ENCODE measurements at regions not wholly inside any gene's neighbourhood (a gene's known extent, or its start where the extent isn't known, plus 50 kb on each side); places are given as distances from the start of the nearest gene placed in this dataset.

GRCh38 chr13:78087966-78088678 is 169.5 kb upstream of the EDNRB start:
- DNase-seq (ENCODE audit: low read depth): no peak
- no peak overlapping the region for H3K4me3 ChIP-seq (ENCODE audit: low read length)
- TF ChIP-seq, protein P1, sequence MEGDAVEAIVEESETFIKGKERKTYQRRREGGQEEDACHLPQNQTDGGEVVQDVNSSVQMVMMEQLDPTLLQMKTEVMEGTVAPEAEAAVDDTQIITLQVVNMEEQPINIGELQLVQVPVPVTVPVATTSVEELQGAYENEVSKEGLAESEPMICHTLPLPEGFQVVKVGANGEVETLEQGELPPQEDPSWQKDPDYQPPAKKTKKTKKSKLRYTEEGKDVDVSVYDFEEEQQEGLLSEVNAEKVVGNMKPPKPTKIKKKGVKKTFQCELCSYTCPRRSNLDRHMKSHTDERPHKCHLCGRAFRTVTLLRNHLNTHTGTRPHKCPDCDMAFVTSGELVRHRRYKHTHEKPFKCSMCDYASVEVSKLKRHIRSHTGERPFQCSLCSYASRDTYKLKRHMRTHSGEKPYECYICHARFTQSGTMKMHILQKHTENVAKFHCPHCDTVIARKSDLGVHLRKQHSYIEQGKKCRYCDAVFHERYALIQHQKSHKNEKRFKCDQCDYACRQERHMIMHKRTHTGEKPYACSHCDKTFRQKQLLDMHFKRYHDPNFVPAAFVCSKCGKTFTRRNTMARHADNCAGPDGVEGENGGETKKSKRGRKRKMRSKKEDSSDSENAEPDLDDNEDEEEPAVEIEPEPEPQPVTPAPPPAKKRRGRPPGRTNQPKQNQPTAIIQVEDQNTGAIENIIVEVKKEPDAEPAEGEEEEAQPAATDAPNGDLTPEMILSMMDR (IDR thresholded peaks at IDR 0.05; ENCODE audit: insufficient read depth, low read depth, low read length, missing control alignments): no peak

- TF ChIP-seq, protein P1 (IDR thresholded peaks at IDR 0.05; ENCODE audit: insufficient read depth, low read depth, low read length, missing control alignments): no peak
- H3K4me3 ChIP-seq (ENCODE audit: low read length): no peak overlapping the region
- DNase-seq (ENCODE audit: low read depth): no peak
Measured at GRCh38 chr13:78085434-78086225, 167.0 kb upstream of the EDNRB start.

DNA sequence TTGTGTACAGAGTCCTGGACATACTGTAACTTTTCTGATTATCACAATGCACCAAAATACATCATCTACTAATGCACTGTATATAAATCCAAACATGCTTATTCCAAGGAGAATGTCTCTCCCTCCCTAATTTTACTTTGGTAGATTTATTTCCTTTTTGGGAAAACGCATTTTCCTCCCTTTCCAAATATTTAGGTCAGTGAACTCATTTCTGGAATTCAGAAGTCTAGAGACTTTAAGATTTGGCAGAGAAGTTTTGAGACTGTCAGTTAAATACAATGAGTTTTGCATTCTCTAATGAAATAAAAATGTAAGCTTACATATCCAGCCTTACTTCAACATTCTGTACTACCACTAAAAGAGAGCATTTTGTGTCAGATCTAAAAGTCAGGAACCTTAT is 165.8 kb upstream of the EDNRB start:
- H3K4me3 ChIP-seq (ENCODE audit: low read length): no peak overlapping the region
- no peak for DNase-seq (ENCODE audit: low read depth)
- TF ChIP-seq, protein P1 (IDR thresholded peaks at IDR 0.05; ENCODE audit: insufficient read depth, low read depth, low read length, missing control alignments): no peak

DNA sequence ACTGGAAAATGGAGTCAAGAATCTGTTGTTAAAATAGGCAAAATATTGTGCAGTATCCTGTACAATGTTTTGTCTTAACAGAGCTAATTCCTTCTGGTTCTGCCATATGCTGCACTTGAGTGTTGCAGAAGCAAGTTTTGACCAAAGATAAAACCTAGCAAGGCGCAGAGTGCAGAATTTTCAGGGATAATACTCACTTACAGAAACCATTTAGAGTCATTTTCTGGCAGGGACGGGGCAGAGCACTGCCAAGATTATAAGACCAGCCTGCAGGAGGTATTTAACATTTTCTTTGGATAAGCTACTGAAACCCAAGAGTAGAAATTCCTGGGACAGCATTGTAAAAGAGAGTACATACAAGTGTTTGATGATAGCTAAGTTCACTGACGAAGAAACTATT is 159.5 kb upstream of the EDNRB start:
- H3K4me3 ChIP-seq (ENCODE audit: low read length): no peak overlapping the region
- DNase-seq (ENCODE audit: low read depth): no peak
- TF ChIP-seq, protein P1 (IDR thresholded peaks at IDR 0.05; ENCODE audit: insufficient read depth, low read depth, low read length, missing control alignments): no peak

GRCh38 chr13:78067290-78067689 is 148.7 kb upstream of the EDNRB start:
- DNase-seq (ENCODE audit: low read depth): no peak
- no peak overlapping the region for H3K4me3 ChIP-seq (ENCODE audit: low read length)
- TF ChIP-seq, protein P1 (IDR thresholded peaks at IDR 0.05; ENCODE audit: insufficient read depth, low read depth, low read length, missing control alignments): no peak

- TF ChIP-seq, protein P1 (IDR thresholded peaks at IDR 0.05; ENCODE audit: insufficient read depth, low read depth, low read length, missing control alignments): no peak
- DNase-seq (ENCODE audit: low read depth): no peak
- no peak overlapping the region for H3K4me3 ChIP-seq (ENCODE audit: low read length)
Measured at GRCh38 chr13:78065141-78065540, 146.5 kb upstream of the EDNRB start.

Measured in epithelial cell of esophagus (primary cell).